Keratinocyte (primary cell): ENCODE measurements at regions not wholly inside any gene's neighbourhood (a gene's known extent, or its start where the extent isn't known, plus 50 kb on each side); places are given as distances from the start of the nearest gene placed in this dataset.

Experiments used
- EZH2 ChIP-seq: IDR thresholded peaks from one replicate; pipeline ENCODE4 v1.6.1; 2012; ENCODE audit warnings: inconsistent platforms, mild to moderate bottlenecking, low read length, moderate library complexity
- TF ChIP-seq, protein P1 (sequence below), 3 experiments: IDR thresholded peaks in 1 of 3; conservative IDR thresholded peaks in 1 of 3; optimal IDR thresholded peaks in 1 of 3; 2 replicates in 2 of 3; 3 replicates in 1 of 3; pipeline versions ENCODE3 to v1.5.1; 2011; ENCODE audit warnings: low read length in 3 of 3, mild to moderate bottlenecking in 3 of 3, moderate library complexity in 2 of 3, control low read depth in 1 of 3, inconsistent platforms in 1 of 3; ENCODE audit not compliant: insufficient read depth in 2 of 3; ENCODE audit errors: extremely low read depth in 1 of 3

DNA sequence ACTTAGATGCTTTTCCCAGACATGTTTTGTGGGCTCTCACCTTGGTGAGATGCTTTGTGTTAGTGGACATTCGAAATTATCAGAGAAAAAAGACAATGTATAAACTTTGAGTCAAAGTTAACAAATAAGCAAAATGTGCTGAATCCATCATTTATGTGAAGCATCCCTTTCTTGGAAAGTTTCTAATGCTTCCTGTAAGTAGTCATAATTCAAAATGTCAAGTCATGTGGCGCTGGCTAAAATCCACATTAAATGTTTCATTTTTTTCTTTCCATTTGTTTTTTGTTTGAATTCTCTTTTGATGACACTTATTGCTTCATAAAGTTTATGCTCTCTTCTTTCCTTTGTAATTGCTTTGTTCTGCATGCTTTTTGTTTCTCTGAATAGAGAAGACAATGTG, 107.2 kb upstream of the CENPW start:
- TF ChIP-seq, protein P1, sequence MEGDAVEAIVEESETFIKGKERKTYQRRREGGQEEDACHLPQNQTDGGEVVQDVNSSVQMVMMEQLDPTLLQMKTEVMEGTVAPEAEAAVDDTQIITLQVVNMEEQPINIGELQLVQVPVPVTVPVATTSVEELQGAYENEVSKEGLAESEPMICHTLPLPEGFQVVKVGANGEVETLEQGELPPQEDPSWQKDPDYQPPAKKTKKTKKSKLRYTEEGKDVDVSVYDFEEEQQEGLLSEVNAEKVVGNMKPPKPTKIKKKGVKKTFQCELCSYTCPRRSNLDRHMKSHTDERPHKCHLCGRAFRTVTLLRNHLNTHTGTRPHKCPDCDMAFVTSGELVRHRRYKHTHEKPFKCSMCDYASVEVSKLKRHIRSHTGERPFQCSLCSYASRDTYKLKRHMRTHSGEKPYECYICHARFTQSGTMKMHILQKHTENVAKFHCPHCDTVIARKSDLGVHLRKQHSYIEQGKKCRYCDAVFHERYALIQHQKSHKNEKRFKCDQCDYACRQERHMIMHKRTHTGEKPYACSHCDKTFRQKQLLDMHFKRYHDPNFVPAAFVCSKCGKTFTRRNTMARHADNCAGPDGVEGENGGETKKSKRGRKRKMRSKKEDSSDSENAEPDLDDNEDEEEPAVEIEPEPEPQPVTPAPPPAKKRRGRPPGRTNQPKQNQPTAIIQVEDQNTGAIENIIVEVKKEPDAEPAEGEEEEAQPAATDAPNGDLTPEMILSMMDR (optimal IDR thresholded peaks at IDR 0.05 in 1 of 3, IDR thresholded peaks at IDR 0.05 in 1 of 3, conservative IDR thresholded peaks at IDR 0.05 in 1 of 3; ENCODE audit: extremely low read depth in 1 of 3, insufficient read depth in 2 of 3, low read length in 3 of 3): no peak
- no peak for TF ChIP-seq EZH2
